HG02642 (cell line): ENCODE measurements at regions not wholly inside any gene's neighbourhood (a gene's known extent, or its start where the extent isn't known, plus 50 kb on each side); places are given as distances from the start of the nearest gene placed in this dataset.
"Not testable (repeated sequence)": the region's sequence is repeated elsewhere in the genome, so short reads cannot be mapped to it uniquely, and the experiment has no call there.

Source experiments
- ATAC-seq: cut with Tn5 transposase; IDR thresholded peaks from one replicate; pipeline ENCODE4 v1.9.1; 2021; ENCODE audit warnings: mild to moderate bottlenecking; ENCODE audit not compliant: unreplicated experiment, poor library complexity

DNA sequence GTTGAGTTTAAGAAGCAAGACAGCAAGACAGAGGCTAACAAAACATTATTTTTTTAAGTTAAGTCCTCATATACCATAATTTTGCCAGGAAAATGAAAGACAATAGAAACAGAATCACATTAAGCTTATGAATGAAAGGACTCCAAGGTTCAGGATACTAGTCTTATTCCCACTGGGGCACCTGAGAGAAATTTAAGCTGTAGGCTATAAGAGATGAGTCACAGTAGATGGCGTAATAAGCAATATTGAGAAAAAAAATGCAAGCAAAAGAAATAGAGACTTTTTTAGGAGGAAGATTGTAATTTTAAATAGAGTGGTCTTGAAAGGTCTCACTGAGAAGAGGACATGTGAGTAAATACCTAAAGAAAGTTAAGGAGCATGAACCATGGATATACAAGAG is 57.1 kb upstream of the KIF2B start:
- ATAC-seq: no peak

GRCh38 chr17:53765129-53765528 is 57.6 kb upstream of the KIF2B start:
- no peak for ATAC-seq

DNA sequence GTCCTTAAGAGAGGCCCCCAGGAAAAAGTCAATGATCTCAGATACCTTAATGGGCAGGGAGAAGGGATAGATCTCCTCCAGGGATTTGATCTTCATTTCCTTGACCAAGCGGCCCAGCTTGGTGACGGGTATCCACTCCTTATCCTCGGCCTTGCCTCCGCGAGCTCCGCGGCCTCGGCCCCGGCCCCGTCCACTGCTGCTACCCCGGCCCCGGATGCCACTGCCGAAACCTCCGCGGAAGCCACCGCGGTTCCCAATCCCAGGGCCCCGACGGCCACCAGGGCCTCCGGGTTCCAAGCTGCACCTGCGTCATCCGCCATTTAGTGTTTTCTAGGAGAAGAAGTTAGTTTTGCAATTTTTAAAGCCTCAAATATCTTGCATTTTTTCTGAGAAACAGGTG is 65.2 kb upstream of the KIF2B start:
- no peak for ATAC-seq

DNA sequence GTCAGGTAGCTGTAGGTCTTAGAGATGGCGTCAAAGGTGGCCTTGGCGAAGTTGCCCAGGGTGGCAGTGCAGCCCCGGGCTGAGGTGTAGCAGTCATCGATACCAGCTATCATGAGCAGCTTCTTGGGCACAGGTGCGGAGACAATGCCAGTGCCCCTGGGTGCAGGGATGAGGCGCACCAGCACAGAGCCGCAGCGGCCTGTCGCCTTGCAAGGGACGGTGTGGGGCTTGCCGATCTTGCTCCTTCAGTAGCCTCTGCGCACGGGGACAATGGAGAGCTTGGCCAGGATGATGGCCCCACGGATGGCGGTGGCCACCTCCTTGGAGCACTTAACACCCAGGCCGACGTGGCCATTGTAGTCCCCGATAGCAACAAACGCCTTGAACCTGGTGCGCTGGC is 65.6 kb upstream of the KIF2B start:
- not testable (repeated sequence) for ATAC-seq

DNA sequence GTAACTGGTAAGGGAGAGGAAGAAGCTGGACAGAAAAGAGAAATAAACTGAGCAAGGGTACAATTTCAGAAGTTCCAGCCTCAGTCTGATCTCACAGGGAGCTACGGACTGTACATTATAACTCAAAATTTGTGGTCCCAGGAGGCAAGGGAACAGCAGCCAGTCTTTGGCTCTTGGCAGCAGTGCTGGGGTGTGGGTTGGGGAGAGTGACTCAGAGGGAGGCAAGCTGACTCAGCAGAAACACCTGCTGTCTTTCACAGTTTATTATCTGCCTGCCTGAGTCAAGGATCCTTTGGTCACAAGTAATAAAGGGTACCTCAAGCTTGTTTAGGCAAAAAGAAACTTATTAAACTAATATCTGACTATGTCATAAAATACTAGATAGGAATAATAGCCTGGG is 73.5 kb upstream of the KIF2B start:
- ATAC-seq: no peak

DNA sequence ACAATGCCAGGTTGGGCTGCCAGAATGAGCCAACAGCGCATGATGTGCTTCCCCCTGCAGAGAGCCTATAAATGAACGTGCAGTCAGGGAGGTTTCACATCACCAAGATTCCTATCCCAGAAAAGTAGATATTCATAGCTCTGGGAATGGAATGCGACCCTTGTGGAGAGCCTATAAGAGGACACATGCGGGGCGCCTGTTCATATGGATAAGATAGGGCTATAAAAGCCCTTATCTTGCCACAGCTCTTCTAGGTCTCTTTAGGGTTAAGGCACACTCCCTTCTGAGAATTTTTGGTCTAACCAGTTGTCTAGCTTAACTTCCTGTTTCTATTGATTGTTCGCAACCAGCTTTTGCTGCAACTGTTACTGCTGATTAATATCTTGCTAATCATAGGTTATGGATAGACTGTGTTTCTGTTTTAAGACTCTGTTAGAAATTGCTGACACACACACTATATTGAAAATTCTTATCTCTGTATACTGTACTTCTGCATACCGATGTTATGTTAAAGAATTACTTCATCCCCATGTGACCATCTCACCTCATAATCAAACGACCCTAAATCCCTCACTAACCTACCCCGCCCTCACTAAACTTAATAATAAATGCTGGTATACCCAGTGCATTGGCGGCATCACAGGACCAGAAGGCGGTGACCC is 74.4 kb upstream of the KIF2B start:
- ATAC-seq: not testable (repeated sequence)

DNA sequence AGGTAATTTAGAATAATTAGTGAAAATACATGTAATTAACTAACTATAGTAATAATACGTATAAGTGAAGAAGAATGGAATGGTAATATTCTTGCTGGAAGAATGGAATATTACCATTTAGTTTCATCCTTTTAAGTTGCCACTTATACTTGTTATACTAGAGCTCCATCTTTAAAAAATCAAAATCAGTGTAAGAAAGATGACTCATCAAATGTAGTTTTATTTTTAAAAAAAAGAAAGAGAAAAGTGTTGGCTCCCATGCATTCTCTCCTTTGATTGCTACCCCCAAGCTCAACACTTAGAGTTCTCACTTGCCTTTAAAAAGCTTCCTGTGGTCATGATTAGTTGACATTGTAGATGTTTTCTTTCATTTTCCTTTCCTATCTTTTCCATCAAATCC is 82.4 kb upstream of the KIF2B start:
- no peak for ATAC-seq

DNA sequence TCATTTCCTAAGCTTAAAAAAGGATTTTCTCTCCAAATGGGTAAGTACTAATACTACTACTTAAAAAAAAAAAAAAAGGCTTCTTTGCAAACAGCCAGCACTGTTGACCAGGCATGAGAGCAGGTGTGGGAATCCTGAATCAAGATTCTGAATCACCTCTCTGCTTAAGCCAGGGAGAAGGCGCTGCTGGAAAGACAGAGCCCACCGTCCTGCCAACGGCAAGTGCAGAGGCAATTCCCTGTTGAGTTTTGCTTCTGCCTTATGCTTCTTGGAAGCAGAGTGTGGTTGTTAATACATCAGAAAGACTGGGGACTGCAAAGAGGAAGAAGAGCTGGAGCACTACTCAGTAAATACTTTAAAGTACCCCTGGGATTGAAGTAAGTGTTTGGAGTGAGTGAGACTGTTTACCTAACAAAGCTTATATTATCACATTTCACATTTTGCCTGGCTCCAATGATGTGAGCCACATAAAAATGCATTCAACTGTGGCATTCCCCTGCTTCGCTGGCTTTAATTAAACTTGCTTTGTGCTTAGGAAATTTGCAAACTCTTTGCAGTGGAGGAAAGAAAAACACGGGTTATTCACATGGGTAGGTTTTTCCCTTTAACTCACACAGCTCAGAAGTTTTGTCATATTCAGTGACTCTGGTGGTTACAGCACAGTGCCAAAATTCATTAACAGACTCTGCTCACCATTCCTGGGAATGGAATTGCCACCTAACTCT is 86.0 kb upstream of the KIF2B start:
- no peak for ATAC-seq

GRCh38 chr17:53724726-53725125 is 98.0 kb upstream of the KIF2B start:
- no peak for ATAC-seq

DNA sequence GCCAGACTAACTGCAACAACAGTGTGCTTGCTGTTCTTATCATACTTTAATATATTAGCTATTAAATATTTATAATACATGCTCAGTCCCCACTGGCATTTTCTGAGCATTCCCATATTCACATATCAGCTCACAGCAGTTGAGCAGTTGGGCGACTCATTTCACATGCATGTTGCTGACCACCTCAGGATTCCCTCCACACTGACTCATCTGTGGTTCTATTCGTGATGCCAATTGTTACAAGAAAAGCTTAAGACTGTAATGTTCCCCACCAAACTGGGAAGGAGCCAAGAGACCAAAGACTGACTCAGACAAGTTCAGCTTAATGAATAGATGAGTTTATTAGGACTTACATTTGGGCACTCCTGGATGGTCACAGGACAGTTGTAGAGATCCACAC is 100.3 kb upstream of the KIF2B start:
- no peak for ATAC-seq

- no peak for ATAC-seq
Observed at GRCh38 chr17:53721101-53721500, 101.6 kb upstream of the KIF2B start.

GRCh38 chr17:53719229-53719628 is 103.5 kb upstream of the KIF2B start:
- ATAC-seq: no peak

DNA sequence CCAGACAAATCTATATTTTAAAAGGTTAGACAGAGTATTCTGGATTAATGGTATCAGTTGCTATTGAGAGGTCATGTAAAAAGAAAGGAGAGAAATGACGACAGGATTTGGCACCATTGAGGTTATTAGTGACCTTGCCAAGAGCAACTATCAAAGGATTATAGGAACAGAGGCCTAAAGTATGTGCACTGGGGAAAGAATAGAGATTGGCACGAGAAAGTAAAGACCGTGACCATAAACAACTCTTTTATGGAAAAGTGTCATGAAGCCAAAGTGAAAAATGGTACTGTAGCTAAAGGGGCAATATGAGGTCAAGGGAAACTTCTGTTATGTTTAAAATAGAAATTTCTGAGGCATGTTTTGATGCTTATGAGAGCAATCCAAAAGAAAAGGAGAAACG is 115.2 kb upstream of the KIF2B start:
- ATAC-seq: no peak

GRCh38 chr17:53696286-53696685 is 126.4 kb upstream of the KIF2B start:
- no peak for ATAC-seq

DNA sequence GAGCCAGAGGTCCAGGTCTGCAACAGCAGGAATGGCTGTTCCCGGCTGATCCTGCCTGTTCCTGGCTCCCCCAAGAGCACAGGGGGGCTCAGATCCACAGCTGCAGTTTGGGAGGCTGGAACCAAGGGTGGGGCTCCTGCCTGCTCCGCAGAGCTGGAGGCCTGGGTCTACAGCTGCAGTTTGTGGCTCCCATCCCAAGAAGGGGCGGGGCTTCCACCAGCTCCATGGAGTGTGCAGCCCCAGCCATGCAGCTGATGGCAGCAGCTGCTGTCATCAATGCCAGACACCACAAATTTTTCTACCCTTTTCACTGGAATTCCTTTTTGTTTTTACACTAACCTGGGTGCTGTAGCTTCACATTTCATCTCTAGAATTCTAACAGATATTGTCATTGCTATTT is 135.4 kb upstream of the KIF2B start:
- ATAC-seq: no peak

DNA sequence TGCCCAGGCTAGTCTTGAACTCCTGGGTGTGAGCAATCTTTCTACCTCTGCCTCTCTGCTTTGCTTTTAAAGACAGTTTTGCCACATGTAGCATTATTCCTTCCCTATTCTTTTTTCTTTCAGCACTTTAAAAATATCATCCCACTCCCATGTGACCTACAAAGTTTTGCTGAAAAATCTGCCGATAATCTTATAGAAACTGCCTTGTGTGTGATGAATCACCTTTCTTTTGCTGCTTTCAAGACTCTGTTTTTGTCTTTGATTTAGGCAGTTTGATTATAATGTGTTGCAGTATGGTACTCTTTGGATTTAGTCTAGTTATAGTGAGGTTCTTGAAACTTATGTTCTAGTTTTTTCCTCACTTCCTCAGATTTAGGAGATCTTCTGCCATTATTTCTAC is 142.0 kb upstream of the KIF2B start:
- no peak for ATAC-seq

DNA sequence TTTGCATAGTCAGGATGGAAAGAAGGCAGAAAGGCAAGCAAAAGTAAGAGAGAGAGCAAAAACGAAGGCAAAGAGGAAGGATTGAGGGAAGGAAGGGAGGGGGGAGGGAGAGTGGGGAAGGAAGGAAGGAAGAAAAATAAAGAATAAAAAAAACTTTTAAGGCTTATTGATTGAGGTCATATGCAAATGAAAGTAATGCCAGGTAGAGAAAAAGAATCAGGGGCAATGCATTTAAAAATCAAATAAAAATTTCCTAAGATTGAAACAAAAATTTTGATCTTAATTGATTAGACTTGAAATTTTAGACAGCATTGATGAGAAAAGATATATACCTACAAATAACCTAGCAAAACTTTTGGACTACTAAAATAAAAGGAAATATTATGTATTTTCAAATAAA is 153.9 kb upstream of the KIF2B start:
- ATAC-seq: no peak

GRCh38 chr17:53662608-53663007 is 160.1 kb upstream of the KIF2B start:
- ATAC-seq: no peak

- no peak for ATAC-seq
Observed at GRCh38 chr17:53659181-53659580, 163.5 kb upstream of the KIF2B start.

DNA sequence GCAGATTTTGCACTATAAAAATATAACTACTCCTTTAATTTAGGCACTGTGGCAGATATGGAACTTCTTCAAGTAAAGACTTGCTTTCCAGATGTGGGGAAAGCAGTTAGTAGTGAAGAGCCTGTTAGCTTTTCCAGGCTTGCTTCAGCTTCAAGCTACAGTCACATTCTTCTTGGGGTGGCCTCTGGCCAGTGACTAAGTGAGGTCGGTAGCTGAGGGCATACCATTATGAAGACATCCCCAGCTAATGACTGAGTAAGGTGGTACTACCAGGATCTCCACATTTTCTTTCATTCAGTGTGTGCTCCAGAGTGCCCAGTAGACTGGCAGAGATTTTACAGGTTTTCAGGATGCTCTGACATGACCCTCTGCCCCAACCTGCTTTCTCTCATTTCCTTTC is 167.1 kb upstream of the KIF2B start:
- no peak for ATAC-seq

- ATAC-seq: no peak
Observed at GRCh38 chr17:53649201-53649600, 173.5 kb upstream of the KIF2B start.

GRCh38 chr17:53646835-53647234 is 175.9 kb upstream of the KIF2B start:
- ATAC-seq: no peak
